ENCODE measurements at regions not wholly inside any gene's neighbourhood (a gene's known extent, or its start where the extent isn't known, plus 50 kb on each side); places are given as distances from the start of the nearest gene placed in this dataset.
A peak's percentile ranks its signal among the peaks of the same experiment; 100 is the strongest.
"Not testable (repeated sequence)": the region's sequence is repeated elsewhere in the genome, so short reads cannot be mapped to it uniquely, and the experiment has no call there.

DNA sequence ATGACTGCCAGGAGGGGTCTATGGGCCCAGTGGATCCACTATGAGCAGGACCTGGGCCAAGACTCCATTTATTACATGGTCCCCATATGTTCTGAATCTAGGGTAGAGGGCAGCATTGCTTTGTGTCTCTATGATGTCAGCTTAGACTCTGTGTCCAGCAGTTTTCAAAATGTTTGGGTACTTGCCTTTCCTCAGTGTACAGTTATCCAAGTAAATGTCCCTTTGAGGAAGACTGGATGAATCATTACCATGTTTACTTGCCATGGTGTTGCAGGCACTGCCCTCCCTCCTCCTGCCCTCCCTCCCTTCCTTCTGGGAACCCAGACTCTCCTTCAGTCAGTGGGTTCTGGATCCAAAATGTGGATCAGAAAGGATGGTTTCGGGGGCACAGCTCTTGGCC is 108.6 kb downstream of the NRN1 start:
- DNase-seq (ENCODE audit: low spot score), result no peak

- DNase-seq (ENCODE audit: low spot score), result no peak
Measured at GRCh38 chr6:5896476-5897200, 110.1 kb downstream of the NRN1 start.

- no peak for DNase-seq (ENCODE audit: low spot score)
Measured at GRCh38 chr6:5894357-5894756, 112.4 kb downstream of the NRN1 start.

- no peak for DNase-seq (ENCODE audit: low spot score)
Measured at GRCh38 chr6:5893295-5893694, 113.4 kb downstream of the NRN1 start.

DNA sequence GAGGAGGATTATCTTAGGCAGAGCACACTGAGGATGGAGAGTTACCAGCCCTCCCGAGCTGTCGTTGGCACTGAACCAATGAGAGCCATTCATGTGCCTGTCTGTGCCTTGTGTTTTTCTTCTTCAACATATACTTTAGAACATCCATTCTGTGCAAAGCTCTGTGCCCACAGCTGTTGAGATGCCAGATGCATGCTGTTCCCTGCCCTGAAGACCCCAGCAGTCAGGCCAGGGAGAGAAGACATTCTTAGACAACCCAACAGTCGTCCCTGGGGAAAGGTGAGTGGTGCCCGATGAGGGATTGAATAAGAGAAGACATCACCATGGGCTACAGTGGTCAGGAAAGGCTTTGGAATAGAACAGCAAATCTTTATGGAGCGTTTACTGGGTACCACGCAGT is 114.1 kb downstream of the NRN1 start:
- DNase-seq (ENCODE audit: low spot score), result no peak

DNA sequence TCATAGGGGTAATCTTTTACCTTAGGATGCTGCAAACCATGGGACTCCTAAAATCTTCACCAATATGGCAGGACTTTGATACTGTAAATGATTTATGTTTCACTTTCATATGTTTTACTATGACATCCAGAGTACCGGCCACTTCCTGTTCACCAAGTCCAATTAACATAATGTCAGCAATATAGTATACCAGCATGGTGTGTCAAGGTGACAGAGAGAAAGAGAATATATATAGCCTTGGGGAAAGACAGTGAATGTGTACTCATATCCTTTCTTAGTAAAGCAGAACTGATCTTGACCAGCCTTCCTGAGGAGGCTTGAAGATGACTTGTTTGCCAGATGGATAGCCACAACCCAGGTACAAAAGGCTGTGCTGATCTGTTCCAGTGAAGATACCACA is 127.9 kb downstream of the NRN1 start:
- DNase-seq (ENCODE audit: low spot score), result no peak

DNA sequence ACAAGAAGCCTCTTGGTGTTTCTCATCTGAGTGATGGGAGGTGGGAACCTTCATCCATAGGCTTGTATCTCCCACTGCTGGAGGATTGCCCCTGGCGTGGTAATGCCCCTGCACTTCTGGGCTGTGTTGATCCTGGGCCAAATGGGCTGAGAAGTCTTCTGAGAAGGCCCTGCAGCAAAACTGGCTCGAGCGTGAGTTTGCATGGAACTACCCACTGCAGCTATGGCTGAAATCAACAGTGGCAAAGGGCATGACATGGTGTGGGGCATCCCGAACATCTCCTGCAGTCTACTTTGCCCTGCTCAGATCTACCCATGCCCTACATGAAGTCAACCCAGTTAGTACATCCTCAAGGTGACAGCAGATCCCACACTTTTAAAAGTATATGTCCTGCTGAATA is 130.6 kb downstream of the NRN1 start:
- no peak for DNase-seq (ENCODE audit: low spot score)

- DNase-seq (ENCODE audit: low spot score), result not testable (repeated sequence)
Measured at GRCh38 chr6:5873976-5874375, 132.7 kb downstream of the NRN1 start.

DNA sequence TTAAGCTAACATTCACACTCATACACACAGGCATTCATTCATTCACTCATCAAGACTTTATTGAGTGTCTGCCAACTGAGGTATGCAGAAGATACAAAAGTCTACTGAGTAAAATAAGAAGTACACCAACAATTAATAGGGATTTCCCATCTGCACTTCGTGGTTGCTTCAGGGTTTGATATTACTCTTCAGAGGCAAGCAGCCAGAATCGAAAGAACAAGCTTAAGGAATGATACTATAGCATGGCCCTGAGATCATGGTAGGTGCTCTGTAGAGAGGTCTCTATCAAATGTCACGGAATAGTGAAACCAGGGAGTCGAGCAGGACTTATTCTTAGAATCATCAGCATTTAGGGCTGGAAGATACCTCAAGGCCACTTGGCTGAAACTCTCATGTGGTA is 135.4 kb downstream of the NRN1 start:
- DNase-seq (ENCODE audit: low spot score), result no peak

DNA sequence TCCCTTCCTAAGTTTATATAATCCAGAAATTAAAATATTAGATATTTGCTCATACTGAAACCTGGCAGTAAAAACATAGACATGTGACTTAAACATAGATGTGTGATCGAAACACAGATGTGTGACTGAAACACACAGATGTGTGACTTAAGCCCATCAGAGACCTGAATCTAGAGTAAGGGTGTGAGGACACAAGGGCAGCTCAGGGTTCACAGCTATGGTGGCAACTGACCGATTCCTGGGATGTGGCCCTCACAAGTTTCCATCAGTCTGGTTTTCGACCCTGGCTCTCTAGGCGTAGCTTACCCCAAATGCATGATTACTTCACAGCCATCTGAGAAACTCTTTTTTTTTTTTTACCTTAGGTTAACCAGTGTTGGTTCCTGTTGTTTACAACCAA is 137.0 kb downstream of the NRN1 start:
- no peak for DNase-seq (ENCODE audit: low spot score)

- no peak for DNase-seq (ENCODE audit: low spot score)
Measured at GRCh38 chr6:5869261-5869660, 137.5 kb downstream of the NRN1 start.

GRCh38 chr6:5866547-5867051 is 140.1 kb downstream of the NRN1 start:
- DNase-seq (ENCODE audit: low spot score), result no peak

DNA sequence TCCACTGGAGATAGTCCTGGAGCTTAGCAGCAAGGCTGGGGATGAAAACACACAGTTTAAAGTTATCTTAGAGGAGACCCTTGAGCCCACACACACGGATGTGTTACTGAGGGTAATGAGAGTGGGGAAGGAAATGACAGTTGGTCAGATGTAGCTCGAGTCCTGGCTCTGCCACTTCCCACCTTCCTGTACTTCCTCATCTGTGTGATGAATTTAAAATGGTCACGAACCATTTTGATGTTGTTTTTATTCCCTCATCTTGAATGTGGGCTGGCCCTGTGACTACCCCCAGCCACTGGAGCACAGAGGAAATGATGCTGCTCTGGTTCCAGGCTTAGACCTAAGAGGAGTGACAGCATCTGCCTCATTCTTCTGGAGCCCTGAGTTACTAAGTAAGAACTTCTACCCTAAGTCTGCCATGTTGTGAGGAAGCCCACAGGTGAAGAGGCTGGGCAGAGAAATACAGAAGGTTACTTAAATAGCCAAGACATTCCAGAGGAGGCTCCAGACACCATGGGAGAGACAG is 141.2 kb downstream of the NRN1 start:
- DNase-seq (ENCODE audit: low spot score), result no peak

GRCh38 chr6:5860849-5861248 is 145.9 kb downstream of the NRN1 start:
- DNase-seq (ENCODE audit: low spot score), result no peak

- no peak for DNase-seq (ENCODE audit: low spot score)
Measured at GRCh38 chr6:5855787-5856470, 150.8 kb downstream of the NRN1 start.

GRCh38 chr6:5854899-5855298 is 151.8 kb downstream of the NRN1 start:
- DNase-seq (ENCODE audit: low spot score), result no peak

GRCh38 chr6:5851261-5851757 is 155.4 kb downstream of the NRN1 start:
- DNase-seq (ENCODE audit: low spot score), result peak; percentile 78

DNA sequence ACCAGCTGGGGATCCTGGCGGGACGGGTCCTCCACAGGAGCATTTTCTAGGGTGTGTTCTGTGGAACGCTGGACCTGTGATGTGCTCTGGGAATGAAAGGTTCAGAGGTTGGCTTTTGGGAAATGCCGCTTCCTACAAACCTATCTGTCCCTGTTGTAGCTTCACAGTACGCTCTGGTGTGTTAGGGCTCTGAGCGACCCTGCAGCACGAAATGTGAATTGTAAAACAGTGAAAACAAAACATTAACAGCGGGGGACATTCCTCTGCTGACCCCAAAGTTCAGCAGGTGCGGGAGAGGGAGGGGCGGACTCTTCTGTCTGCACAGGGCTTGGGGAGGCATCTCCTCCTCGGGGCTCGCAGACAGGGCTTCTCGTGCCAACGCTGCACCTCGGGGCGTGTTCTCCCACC is 155.9 kb downstream of the NRN1 start:
- no peak for DNase-seq (ENCODE audit: low spot score)

- DNase-seq (ENCODE audit: low spot score), result no peak
Measured at GRCh38 chr6:5846889-5847288, 159.8 kb downstream of the NRN1 start.

DNA sequence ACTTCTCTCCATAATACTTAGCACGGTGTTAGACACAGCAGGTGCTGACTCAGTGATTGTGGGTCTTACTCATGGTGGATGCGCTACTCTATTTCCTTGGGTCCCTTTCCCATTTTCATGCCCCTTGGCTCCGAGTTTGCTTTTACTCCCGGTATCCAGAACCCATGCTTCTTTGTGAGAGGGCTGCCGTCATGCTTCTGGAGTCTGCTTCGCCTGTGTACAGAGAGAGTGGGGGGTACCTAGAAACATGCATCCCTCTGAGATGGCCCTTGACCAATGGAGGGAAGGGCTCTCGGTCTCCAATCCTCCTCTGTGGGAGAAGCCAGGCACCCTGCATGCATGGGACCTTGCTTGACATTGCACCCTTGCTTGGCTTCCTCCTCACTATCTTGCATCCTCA is 160.4 kb downstream of the NRN1 start:
- DNase-seq (ENCODE audit: low spot score), result no peak

DNA sequence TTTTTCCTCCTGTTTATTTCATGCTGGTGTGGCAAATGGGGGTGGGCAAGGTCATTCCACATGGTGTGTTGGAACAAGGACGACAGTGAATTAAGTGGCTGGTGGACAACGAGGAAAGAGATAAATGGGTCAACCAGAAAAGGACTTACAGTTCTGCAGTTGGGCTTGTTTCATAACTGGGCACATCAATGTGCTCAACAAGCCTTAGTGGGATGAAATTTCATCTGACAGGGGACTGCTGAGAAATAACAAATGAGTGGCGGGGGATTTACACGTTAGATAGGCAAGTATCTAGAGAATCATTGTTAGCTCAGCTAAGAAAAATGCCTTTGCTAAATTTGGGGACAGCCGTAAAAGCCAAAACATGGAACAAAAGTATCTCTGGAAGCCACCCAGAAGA is 163.6 kb downstream of the NRN1 start:
- DNase-seq (ENCODE audit: low spot score), result no peak

DNA sequence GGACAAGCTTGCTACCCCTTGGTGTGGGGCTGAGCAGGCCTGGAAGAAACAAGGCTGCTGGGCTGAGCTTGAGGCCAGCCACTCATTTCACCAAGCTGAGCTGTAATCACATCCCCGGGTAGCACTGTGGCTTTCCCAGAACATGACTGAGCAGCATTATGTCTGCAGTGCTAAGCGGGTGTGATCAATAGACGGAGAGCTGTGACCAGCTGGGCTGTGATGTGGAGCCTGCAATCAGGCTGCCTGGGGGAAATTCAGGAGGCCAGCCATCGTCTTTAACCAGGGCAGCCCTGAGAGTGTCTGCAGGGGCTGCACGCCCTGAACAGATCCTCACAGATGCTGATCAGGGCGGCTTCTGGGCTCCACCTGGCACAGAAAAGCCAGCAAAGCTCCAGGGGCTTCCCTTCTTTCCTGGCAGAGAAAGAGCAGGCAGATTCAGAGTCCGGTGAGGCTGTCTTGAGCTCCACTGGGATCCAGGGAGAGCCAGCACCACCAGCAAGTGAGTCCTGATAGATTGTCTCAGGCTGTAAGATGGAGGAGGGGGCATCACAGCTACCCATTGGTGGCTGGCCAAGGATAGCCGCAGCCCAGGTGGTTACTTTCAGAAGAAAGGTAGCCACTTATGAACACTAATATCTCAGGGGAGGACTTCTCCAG is 165.9 kb downstream of the NRN1 start:
- no peak for DNase-seq (ENCODE audit: low spot score)

Measured in putamen (tissue), 1 donor.